ENCODE measurements at regions not wholly inside any gene's neighbourhood (a gene's known extent, or its start where the extent isn't known, plus 50 kb on each side); places are given as distances from the start of the nearest gene placed in this dataset.

DNA sequence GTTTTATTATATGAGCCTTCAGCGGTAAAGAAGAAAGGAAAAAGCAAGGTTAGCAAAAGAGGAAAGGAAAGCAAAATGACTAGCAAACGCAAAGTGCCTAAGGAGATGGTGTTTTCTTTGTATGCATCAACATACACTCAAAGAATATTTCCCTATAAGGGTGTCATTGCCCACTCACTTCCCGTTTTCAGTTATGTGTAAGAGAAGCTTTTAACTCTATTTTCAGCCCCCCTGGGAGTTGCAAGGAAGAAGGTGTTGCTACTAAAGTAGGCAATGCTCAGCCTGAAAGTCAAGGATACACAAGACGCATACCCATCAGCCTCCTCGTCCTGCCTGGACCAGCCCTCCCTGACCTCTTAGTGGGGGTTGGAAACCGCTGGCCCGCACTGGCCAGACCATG is 267.7 kb upstream of the ZFHX3 start (continued):
- TF ChIP-seq SPI1 (IDR thresholded peaks at IDR 0.05; ENCODE audit: borderline replicate concordance, insufficient read depth, low read depth, low read length) (peak; percentile 93), FOXM1 (IDR thresholded peaks at IDR 0.05; ENCODE audit: low read depth, low read length) (peak; percentile 72; the same call in 1 of the 2 replicates), EP300 (IDR thresholded peaks at IDR 0.05; ENCODE audit: borderline replicate concordance in 1 of 2, control insufficient read depth in 1 of 2, low read depth in 2 of 2, low read length in 2 of 2) (peak; percentile 33 to 59; a peak in 2 of 4 replicates), RUNX3 (IDR thresholded peaks at IDR 0.05; ENCODE audit: low read length) (peak; percentile 44; the same call in 1 of the 2 replicates), TCF7 (IDR thresholded peaks at IDR 0.05; ENCODE audit: borderline replicate concordance) (peak; percentile 25; the same call in 1 of the 2 replicates), CBX5 (IDR thresholded peaks at IDR 0.05; ENCODE audit: low read depth) (peak; percentile 44; the same call in 1 of the 2 replicates), YBX1 (IDR thresholded peaks at IDR 0.05) (no peak), BCL11A (IDR thresholded peaks at IDR 0.05; ENCODE audit: low read depth, low read length) (peak; percentile 36; the same call in 1 of the 2 replicates), IRF4 (IDR thresholded peaks at IDR 0.05; ENCODE audit: low read depth, low read length) (peak; percentile 73)

DNA sequence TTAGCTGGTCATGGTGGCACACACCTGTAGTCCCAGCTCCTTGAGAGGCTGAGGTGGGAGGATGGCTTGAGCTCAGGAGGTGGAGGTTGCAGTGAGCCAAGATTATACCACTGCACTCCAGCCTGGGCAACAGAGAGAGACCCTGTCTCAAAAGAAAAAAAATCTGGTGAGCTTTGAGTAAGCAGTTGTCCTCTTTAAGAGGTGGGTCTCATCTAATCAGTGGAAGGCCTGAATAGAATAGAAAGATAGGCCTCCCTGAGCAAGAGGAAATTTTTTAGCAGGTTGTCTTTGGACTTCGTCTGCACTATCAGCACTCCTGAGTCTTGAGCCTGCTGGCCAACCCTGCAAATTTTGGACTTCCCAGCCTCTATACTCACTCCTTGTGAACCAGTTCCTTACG is 266.0 kb upstream of the ZFHX3 start:
- Histone ChIP-seq H3K4me3 (no peak overlapping the region), H3K4me1 (ENCODE audit: control insufficient read depth, insufficient read depth, low read length) (peaks cover 7% of the 10 kb centered on the region), H3K79me2 (ENCODE audit: control insufficient read depth, insufficient read depth, low read length) (no peaks in the 10 kb centered on the region), H4K20me1 (ENCODE audit: control insufficient read depth, insufficient read depth) (no peaks in the 10 kb centered on the region), H3K36me3 (ENCODE audit: control insufficient read depth in 2 of 2, insufficient read depth in 2 of 2, low read length in 1 of 2) (no peaks in the 10 kb centered on the region), H3K27ac (ENCODE audit: control insufficient read depth, insufficient read depth) (no peak overlapping the region), H3K4me2 (ENCODE audit: control insufficient read depth, insufficient read depth) (no peak overlapping the region), H3K9ac (ENCODE audit: control insufficient read depth, insufficient read depth, low read length) (no peak overlapping the region), H2AFZ (ENCODE audit: control insufficient read depth, low read depth, low read length) (no peak overlapping the region), H3K9me3 (replicated peaks; ENCODE audit: control insufficient read depth, insufficient read depth, low read length) (no peaks in the 10 kb centered on the region; the same call in 1 of the 3 replicates), H3K27me3 (replicated peaks in 1 of 2; ENCODE audit: control insufficient read depth in 2 of 2, insufficient read depth in 2 of 2, low read length in 1 of 2) (no peaks in the 10 kb centered on the region)
- ATAC-seq (no peak), DNase-seq (ENCODE audit: low read depth, low spot score) (no peak), FAIRE-seq (no peak)
- intact Hi-C loops (cut with micrococcal nuclease; ENCODE audit: unreplicated experiment) (no loop called here), in situ Hi-C loops (cut with MboI) (no loop called here)
- WGBS (ENCODE audit: insufficient coverage, insufficient replicate concordance, low lambda C conversion rate, missing lambda C conversion rate): 44% methylated on average over 2 of the region's 2 CpGs
- ChIA-PET RAD21 (ENCODE audit: unreplicated experiment) (no interaction called here), POLR2A (no interaction called here), SMC1A (ENCODE audit: uncharacterized antibody, unreplicated experiment) (no interaction called here), CTCF (no interaction called here)
- BruUV-seq (replicated peaks): no TSS peak
- TF ChIP-seq, protein P1, sequence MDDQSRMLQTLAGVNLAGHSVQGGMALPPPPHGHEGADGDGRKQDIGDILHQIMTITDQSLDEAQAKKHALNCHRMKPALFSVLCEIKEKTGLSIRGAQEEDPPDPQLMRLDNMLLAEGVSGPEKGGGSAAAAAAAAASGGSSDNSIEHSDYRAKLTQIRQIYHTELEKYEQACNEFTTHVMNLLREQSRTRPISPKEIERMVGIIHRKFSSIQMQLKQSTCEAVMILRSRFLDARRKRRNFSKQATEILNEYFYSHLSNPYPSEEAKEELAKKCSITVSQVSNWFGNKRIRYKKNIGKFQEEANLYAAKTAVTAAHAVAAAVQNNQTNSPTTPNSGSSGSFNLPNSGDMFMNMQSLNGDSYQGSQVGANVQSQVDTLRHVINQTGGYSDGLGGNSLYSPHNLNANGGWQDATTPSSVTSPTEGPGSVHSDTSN (IDR thresholded peaks at IDR 0.05; ENCODE audit: insufficient replicate concordance, low read depth, low read length): no peak
- TF ChIP-seq, protein P2, sequence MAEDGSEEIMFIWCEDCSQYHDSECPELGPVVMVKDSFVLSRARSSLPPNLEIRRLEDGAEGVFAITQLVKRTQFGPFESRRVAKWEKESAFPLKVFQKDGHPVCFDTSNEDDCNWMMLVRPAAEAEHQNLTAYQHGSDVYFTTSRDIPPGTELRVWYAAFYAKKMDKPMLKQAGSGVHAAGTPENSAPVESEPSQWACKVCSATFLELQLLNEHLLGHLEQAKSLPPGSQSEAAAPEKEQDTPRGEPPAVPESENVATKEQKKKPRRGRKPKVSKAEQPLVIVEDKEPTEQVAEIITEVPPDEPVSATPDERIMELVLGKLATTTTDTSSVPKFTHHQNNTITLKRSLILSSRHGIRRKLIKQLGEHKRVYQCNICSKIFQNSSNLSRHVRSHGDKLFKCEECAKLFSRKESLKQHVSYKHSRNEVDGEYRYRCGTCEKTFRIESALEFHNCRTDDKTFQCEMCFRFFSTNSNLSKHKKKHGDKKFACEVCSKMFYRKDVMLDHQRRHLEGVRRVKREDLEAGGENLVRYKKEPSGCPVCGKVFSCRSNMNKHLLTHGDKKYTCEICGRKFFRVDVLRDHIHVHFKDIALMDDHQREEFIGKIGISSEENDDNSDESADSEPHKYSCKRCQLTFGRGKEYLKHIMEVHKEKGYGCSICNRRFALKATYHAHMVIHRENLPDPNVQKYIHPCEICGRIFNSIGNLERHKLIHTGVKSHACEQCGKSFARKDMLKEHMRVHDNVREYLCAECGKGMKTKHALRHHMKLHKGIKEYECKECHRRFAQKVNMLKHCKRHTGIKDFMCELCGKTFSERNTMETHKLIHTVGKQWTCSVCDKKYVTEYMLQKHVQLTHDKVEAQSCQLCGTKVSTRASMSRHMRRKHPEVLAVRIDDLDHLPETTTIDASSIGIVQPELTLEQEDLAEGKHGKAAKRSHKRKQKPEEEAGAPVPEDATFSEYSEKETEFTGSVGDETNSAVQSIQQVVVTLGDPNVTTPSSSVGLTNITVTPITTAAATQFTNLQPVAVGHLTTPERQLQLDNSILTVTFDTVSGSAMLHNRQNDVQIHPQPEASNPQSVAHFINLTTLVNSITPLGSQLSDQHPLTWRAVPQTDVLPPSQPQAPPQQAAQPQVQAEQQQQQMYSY (CRISPR knock-in tag; IDR thresholded peaks at IDR 0.05): no peak
- TF ChIP-seq SMAD1 (IDR thresholded peaks at IDR 0.05; ENCODE audit: low read depth, partially characterized antibody): no peak
- no peak for TF ChIP-seq BCL11A (IDR thresholded peaks at IDR 0.05; ENCODE audit: low read depth, low read length)
- no peak for TF ChIP-seq SPI1 (IDR thresholded peaks at IDR 0.05; ENCODE audit: borderline replicate concordance, insufficient read depth, low read depth, low read length)
- TF ChIP-seq, protein P3, sequence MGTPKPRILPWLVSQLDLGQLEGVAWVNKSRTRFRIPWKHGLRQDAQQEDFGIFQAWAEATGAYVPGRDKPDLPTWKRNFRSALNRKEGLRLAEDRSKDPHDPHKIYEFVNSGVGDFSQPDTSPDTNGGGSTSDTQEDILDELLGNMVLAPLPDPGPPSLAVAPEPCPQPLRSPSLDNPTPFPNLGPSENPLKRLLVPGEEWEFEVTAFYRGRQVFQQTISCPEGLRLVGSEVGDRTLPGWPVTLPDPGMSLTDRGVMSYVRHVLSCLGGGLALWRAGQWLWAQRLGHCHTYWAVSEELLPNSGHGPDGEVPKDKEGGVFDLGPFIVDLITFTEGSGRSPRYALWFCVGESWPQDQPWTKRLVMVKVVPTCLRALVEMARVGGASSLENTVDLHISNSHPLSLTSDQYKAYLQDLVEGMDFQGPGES (IDR thresholded peaks at IDR 0.05): no peak
- TF ChIP-seq, protein P4, sequence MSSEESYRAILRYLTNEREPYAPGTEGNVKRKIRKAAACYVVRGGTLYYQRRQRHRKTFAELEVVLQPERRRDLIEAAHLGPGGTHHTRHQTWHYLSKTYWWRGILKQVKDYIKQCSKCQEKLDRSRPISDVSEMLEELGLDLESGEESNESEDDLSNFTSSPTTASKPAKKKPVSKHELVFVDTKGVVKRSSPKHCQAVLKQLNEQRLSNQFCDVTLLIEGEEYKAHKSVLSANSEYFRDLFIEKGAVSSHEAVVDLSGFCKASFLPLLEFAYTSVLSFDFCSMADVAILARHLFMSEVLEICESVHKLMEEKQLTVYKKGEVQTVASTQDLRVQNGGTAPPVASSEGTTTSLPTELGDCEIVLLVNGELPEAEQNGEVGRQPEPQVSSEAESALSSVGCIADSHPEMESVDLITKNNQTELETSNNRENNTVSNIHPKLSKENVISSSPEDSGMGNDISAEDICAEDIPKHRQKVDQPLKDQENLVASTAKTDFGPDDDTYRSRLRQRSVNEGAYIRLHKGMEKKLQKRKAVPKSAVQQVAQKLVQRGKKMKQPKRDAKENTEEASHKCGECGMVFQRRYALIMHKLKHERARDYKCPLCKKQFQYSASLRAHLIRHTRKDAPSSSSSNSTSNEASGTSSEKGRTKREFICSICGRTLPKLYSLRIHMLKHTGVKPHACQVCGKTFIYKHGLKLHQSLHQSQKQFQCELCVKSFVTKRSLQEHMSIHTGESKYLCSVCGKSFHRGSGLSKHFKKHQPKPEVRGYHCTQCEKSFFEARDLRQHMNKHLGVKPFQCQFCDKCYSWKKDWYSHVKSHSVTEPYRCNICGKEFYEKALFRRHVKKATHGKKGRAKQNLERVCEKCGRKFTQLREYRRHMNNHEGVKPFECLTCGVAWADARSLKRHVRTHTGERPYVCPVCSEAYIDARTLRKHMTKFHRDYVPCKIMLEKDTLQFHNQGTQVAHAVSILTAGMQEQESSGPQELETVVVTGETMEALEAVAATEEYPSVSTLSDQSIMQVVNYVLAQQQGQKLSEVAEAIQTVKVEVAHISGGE (CRISPR knock-in tag; IDR thresholded peaks at IDR 0.05): no peak
